Skeletal muscle satellite cell (primary cell): ENCODE measurements at regions not wholly inside any gene's neighbourhood (a gene's known extent, or its start where the extent isn't known, plus 50 kb on each side); places are given as distances from the start of the nearest gene placed in this dataset.

ENCODE experiments used
- H3K27me3 ChIP-seq: 2 replicates; pipeline ENCODE4 v1.7.0; 2013; ENCODE audit warnings: low read length; ENCODE audit not compliant: control insufficient read depth, insufficient read depth
- H3K36me3 ChIP-seq: 2 replicates; pipeline ENCODE4 v1.7.0; 2013; ENCODE audit warnings: mild to moderate bottlenecking, control low read depth, low read length; ENCODE audit not compliant: insufficient read depth
- H3K4me1 ChIP-seq: 2 replicates; pipeline ENCODE4 v1.7.0; 2013; ENCODE audit warnings: low read length; ENCODE audit not compliant: control insufficient read depth, insufficient read depth
- H3K4me2 ChIP-seq: 2 replicates; pipeline ENCODE4 v1.7.0; 2013; ENCODE audit warnings: mild to moderate bottlenecking, low read length
- H3K4me3 ChIP-seq: 2 replicates; pipeline ENCODE4 v1.7.0; 2013; ENCODE audit warnings: low read length
- H3K9ac ChIP-seq: 2 replicates; pipeline ENCODE4 v1.7.0; 2013; ENCODE audit warnings: mild to moderate bottlenecking, low read depth, low read length, moderate library complexity
- H3K9me3 ChIP-seq: replicated peaks from 2 replicates; pipeline ENCODE4 v1.7.0; 2013; ENCODE audit warnings: mild to moderate bottlenecking, control low read depth, low read length

DNA sequence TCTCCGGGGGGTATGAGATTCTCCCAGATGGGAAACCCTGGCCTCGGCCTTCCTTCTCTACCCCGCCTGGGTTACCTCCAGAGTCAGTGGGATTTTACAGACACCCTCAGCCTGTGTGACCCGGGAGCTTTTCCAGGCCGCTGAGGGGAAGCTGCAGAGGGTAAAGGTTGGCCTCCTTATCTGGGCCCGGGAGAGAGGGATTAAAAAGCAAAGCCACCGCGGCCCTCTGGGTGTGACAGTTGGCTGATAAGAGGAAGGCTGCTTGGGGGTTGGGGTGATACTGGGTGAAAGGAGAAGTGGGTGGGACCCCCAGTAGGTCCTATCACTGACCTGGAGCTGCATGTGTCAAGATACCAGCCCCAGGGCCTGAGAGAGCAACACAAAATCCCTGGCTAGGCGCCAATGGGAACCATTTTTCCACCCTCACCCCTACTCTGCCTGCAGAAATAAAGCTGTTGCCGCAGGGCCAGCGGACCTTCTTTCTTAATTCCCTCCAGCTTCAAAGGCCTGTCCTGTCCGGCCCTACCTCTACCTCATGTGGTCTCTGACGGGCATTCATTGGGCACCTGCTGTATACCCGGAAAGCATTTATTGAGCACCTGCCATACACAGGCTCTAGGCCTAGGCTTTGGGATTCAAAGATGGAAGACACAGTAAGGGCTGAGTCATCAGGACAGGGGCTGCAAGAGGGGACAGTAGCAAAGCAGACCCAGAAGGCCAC is 77.6 kb upstream of the GSE1 start:
- H3K36me3 ChIP-seq = no peaks in the 10 kb centered on the region
- H3K9ac ChIP-seq = no peak overlapping the region
- no peaks in the 10 kb centered on the region for H3K27me3 ChIP-seq
- peaks cover 6% of the 10 kb centered on the region for H3K4me1 ChIP-seq
- no peaks in the 10 kb centered on the region for H3K9me3 ChIP-seq
- H3K4me3 ChIP-seq = no peak overlapping the region
- no peak overlapping the region for H3K4me2 ChIP-seq

DNA sequence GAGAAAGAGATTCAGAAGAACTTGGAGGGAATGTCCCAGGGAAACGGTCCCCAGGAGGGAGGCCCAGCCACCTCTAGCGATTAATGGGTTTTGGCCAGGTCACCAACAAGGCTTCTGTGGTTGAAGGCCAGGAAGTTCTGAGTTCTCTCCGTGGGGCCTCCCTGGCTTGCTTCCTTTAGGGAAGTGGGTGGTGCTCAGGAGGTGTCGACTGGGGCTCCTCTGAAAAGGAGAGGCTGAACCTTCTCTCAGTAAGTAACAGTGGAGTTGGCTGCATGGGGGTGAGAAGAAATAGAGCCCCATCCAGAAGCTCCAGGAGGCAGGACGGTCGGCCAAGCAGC is 77.1 kb upstream of the GSE1 start:
- Histone ChIP-seq H3K9me3 (no peaks in the 10 kb centered on the region), H3K4me2 (no peak overlapping the region), H3K27me3 (no peaks in the 10 kb centered on the region), H3K9ac (no peak overlapping the region), H3K4me3 (no peak overlapping the region), H3K36me3 (no peaks in the 10 kb centered on the region), H3K4me1 (peaks cover 6% of the 10 kb centered on the region)

DNA sequence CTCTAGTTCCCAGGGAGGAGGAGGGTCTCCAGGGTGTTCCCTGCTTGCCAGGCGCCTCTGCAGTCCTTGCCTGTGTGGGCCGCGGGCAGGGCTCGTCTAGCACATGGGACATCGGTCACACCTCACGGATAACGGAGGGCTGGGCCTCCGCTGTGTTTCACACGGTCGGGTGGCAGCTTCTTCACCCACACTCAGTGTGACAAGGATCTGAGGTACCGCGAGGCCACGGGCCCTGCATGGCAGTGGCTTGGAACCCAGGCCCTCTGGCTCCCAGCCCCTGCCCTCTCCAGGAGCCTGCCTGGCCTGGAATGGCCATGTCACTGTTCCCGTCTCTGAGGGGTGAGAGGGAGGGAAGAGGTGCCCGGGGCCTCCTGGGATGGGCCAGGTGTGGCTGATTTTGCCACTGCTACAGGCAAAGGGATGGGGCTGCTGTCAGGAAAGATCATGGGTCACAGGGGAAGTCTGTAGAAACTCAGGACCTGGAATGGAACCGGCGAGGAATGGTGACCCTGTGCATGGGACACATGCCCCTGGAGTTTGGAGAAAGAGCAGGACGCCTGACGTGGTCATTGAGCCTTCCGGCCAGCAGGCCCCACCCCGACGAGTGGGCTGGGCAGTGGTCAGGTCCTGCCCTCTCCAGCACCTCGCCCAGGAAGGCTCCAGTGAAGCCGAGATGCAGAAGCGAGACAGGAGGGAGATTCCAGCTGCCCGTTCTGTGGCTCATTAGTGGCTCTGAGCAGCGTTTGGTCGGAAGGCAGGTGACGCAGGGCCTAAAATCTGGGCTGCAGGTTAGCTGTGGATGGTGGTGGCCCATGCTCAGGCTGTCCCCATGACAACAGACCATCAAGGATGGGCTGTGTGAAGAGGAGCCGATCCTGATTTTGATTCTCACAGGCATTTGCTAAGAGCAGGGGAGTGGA is 76.5 kb upstream of the GSE1 start:
- H3K36me3 ChIP-seq = no peaks in the 10 kb centered on the region
- no peaks in the 10 kb centered on the region for H3K9me3 ChIP-seq
- H3K4me2 ChIP-seq = no peak overlapping the region
- H3K27me3 ChIP-seq = no peaks in the 10 kb centered on the region
- H3K9ac ChIP-seq = no peak overlapping the region
- peaks cover 6% of the 10 kb centered on the region for H3K4me1 ChIP-seq
- no peak overlapping the region for H3K4me3 ChIP-seq

DNA sequence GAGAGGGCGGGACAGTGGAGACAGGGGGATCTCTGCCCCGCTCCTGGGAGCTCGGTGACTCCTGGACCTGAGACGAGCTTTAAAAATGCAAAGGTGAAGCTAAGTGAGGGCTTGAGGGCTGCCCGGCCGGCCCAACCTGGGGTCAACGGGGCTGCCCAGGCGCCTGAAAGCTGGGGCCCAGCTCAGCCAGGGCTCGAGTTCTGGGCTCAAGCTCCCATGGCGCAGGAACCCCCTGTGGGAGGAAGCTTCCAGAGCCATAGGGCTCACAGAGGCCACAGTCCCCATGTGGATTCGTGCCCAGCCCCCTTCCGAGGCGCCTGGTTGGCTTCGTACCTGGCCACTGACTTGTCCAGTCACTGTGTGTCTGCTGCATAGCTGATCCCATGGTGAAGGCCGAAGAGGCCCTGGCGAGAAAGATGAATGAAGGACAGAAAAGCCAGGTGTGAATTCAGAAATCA is 75.8 kb upstream of the GSE1 start:
- H3K4me1 ChIP-seq = peaks cover 6% of the 10 kb centered on the region
- H3K9me3 ChIP-seq = no peaks in the 10 kb centered on the region
- H3K27me3 ChIP-seq = no peaks in the 10 kb centered on the region
- H3K4me2 ChIP-seq = no peak overlapping the region
- no peaks in the 10 kb centered on the region for H3K36me3 ChIP-seq
- H3K9ac ChIP-seq = no peak overlapping the region
- no peak overlapping the region for H3K4me3 ChIP-seq

DNA sequence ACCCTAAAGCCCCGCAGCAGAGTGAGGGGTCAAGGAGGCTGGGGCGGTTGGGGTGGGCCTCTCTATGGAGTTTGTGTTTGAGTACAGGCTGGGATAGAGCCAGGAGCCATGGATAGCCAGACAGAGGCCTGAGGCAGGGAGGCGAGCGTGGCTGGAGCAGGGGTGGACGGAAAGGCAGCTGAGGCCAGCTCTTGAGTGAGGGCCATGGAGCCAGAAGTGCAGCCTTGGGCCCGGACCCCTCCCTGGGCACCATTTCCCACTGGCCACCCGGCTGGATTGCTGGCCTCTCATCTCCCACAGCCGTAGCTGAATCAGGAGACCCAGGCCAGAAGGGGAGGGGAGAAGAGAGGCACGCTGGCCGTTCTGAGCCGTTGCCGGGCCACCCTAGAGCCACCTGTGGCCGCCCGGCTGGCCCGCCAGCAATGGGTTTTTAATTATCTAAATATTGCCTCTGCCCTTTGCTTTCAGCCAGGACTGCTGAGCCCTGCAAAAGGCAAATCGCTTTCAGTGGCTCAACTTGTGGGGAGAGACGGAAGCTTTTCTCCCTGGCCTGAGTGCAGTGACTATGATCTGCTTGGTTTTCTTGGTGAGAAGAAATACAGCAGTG is 75.2 kb upstream of the GSE1 start:
- Histone ChIP-seq H3K27me3 (no peaks in the 10 kb centered on the region), H3K4me3 (no peak overlapping the region), H3K9ac (no peak overlapping the region), H3K9me3 (no peaks in the 10 kb centered on the region), H3K4me1 (peaks cover 6% of the 10 kb centered on the region), H3K36me3 (no peaks in the 10 kb centered on the region), H3K4me2 (no peak overlapping the region)

DNA sequence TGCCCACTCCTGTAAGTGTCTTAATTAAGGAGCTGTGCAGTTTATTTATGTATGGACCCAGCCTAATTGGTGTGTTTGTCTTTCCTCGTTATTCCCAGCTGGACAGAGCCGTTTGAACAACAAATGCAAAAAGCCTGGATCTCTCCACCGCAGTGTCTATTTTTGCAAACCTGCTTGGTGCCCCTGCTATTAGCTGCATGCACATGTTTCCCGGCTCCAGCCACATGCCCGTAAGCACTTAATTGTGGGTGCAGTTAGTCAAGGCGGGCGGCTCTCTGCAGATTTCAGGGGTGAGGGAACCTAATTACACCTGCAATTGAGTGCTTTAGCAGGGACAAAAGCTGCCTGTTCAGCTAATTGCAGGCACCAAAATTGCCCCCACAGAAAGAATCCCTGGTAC is 74.0 kb upstream of the GSE1 start:
- Histone ChIP-seq H3K36me3 (no peaks in the 10 kb centered on the region), H3K27me3 (no peaks in the 10 kb centered on the region), H3K4me1 (peaks cover 6% of the 10 kb centered on the region), H3K9ac (no peak overlapping the region), H3K4me3 (no peak overlapping the region), H3K9me3 (no peaks in the 10 kb centered on the region), H3K4me2 (no peak overlapping the region)

DNA sequence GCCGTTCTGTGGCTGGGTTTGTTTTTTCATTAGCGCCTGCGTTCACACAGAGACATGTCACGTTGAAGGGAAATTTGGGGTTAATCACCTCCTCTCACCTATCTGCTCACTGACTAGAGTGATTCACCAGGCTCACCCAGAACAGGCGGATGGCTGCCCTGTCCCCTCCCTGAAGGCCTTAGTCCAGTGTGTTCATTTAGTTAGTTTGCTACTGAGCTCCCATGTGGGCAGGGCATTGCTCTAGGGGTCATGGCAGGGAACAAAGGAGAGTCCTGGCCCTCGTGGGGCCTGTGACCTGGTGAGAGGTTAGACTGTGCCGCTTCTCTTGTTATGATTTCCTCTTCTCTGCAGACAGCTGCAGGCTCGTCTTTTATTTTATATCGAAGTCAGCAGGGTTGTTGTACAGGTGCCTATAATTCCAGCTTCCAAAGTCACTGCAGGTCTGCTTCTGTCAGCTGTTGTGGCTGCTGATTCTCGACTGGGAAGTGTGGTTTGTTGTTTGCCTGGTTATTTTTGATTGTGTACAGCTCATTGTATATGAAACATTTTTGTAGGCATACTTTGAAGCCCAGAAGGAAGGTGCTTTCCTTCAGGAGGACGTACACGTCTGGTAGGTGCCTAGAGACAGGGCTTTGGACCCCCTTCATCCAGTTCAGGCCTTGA is 73.4 kb upstream of the GSE1 start:
- no peaks in the 10 kb centered on the region for H3K27me3 ChIP-seq
- H3K4me1 ChIP-seq = peaks cover 6% of the 10 kb centered on the region

DNA sequence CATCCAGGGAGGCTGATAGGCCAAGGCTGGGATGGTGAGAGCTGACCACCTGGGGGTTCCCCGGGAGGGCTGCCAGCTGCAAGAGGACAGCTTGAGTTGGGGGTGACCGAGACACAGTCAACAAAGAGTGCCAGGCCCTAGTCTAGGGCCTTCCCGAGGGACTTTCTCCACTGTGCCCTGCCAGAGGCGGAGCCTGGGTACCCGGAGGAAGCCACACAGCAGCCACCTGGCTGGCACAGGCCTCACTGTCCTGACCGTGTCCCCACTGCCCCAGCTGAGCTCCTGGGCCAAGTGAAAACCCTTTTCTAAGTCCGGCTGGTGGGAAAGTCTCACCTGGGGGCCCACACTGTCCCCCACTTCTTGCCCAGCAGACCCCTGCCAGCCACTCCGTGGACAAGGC is 71.9 kb upstream of the GSE1 start:
- peaks cover under 1% of the 10 kb centered on the region for H3K4me1 ChIP-seq
- H3K36me3 ChIP-seq = no peaks in the 10 kb centered on the region
- no peak overlapping the region for H3K4me3 ChIP-seq
- no peak overlapping the region for H3K4me2 ChIP-seq
- no peak overlapping the region for H3K9ac ChIP-seq
- no peaks in the 10 kb centered on the region for H3K9me3 ChIP-seq
- H3K27me3 ChIP-seq = peaks cover 5% of the 10 kb centered on the region

More for the DNA sequence above, 73.4 kb upstream of the GSE1 start:
- no peak overlapping the region for H3K4me3 ChIP-seq
- no peaks in the 10 kb centered on the region for H3K36me3 ChIP-seq
- H3K9ac ChIP-seq = no peak overlapping the region
- H3K4me2 ChIP-seq = no peak overlapping the region
- H3K9me3 ChIP-seq = no peaks in the 10 kb centered on the region

DNA sequence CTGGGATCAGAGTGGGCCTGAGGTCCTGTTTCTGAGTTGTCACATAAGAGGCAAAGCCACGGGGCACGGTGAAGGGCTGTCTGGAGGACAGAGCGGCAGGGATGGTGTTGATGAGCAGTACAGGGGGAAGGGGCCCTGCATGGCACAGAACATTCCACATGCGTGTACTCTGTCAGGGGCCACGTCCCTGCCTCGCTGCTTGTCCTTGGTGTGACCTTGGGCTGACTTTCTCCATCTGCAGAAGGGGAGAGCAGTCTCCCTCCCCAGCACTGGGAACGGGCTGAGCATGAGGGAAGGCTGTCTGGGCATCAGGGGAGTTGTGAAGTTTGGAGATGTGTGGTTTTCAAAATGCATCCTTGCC is 71.5 kb upstream of the GSE1 start:
- Histone ChIP-seq H3K4me2 (no peak overlapping the region), H3K4me1 (no peaks in the 10 kb centered on the region), H3K36me3 (no peaks in the 10 kb centered on the region), H3K4me3 (no peak overlapping the region), H3K9me3 (no peaks in the 10 kb centered on the region), H3K27me3 (peaks cover 5% of the 10 kb centered on the region), H3K9ac (no peak overlapping the region)

DNA sequence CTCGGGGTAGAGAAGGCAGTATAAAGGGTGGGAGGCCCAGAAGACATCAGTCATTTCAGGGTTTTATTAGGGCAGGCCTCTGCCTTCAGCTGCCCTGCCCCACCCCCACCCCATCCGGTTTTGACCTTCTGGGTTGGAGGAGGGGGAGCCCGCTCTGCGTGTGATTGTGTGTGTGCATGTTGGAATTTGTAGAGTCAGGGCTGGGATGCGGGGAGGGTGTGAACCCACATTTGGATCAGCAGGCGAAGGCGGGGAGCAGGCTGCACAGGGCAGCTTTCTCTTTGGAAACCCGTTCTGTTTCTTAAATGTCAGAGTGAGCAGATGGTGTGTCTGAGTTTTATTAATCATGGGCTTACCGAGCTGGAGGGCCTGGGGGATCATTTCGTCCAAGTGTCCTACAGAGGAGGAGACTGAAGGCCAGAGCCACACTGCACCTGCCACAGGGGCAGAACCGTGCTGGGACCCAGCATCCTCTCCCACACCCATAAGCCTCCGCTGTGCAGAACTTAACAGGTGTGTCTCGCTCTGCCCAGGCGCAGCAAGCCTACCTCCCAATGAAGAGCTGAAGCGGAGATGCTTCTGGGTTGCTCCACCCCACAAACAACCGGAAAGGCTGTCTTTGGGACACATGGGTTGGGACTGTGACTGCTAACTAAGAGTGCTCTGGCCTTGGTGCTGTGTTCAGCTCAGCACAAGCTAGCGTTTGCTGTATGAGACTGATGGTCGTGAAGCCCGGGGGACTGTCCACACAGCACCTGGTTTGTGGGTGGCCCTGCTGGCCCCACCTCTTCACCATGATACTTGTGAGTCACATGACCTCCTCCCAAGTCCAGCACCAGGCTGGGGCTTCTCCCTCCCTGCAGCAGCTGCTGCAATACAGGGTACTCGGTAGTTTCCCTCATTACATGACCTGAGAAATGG is 70.9 kb upstream of the GSE1 start:
- H3K4me1 ChIP-seq = no peaks in the 10 kb centered on the region
- H3K36me3 ChIP-seq = no peaks in the 10 kb centered on the region
- peaks cover 5% of the 10 kb centered on the region for H3K27me3 ChIP-seq
- H3K4me2 ChIP-seq = no peak overlapping the region
- H3K9ac ChIP-seq = no peak overlapping the region
- no peak overlapping the region for H3K4me3 ChIP-seq
- H3K9me3 ChIP-seq = no peaks in the 10 kb centered on the region
